CD4-positive, alpha-beta T cell treated with Interleukin-1 beta for 1 hour (primary cell): ENCODE measurements at regions not wholly inside any gene's neighbourhood (a gene's known extent, or its start where the extent isn't known, plus 50 kb on each side); places are given as distances from the start of the nearest gene placed in this dataset.
"Not testable (repeated sequence)": the region's sequence is repeated elsewhere in the genome, so short reads cannot be mapped to it uniquely, and the experiment has no call there.

Experiments
- DNase-seq, 2 donors: peaks; one replicate each; pipeline ENCODE4 v3.0.0-alpha.2; 2020 to 2022

GRCh38 chr2:175679231-175679630 is 322.8 kb downstream of the LNPK start:
- no peak for DNase-seq

- DNase-seq: no peak
Measured at GRCh38 chr2:175677880-175678279, 324.2 kb downstream of the LNPK start.

GRCh38 chr2:175676813-175677212 is 325.3 kb downstream of the LNPK start:
- DNase-seq: no peak

- DNase-seq: not testable (repeated sequence)
Measured at GRCh38 chr2:175668804-175669203, 333.3 kb downstream of the LNPK start.

- no peak for DNase-seq
Measured at GRCh38 chr2:175662335-175662734, 339.7 kb downstream of the LNPK start.

GRCh38 chr2:175648577-175649063 is 353.4 kb downstream of the LNPK start:
- DNase-seq: no peak

GRCh38 chr2:175647058-175647457 is 355.0 kb downstream of the LNPK start:
- DNase-seq: no peak

- no peak for DNase-seq
Measured at GRCh38 chr2:175640655-175641054, 361.4 kb downstream of the LNPK start.

GRCh38 chr2:175633227-175633626 is 368.8 kb downstream of the LNPK start:
- no peak for DNase-seq

GRCh38 chr2:175631245-175631623 is 370.8 kb downstream of the LNPK start:
- DNase-seq: no peak

- DNase-seq: no peak
Measured at GRCh38 chr2:175630280-175631244, 371.5 kb downstream of the LNPK start.

- no peak for DNase-seq
Measured at GRCh38 chr2:175628243-175628642, 373.8 kb downstream of the LNPK start.

GRCh38 chr2:175627405-175627804 is 374.7 kb downstream of the LNPK start:
- no peak for DNase-seq

- DNase-seq: no peak
Measured at GRCh38 chr2:175626796-175627195, 375.3 kb downstream of the LNPK start.

GRCh38 chr2:175624785-175625184 is 377.3 kb downstream of the LNPK start:
- DNase-seq: no peak

- DNase-seq: no peak
Measured at GRCh38 chr2:175624211-175624761, 377.8 kb downstream of the LNPK start.

GRCh38 chr2:175621821-175622220 is 380.2 kb downstream of the LNPK start:
- no peak for DNase-seq

GRCh38 chr2:175620106-175620505 is 382.0 kb downstream of the LNPK start:
- no peak for DNase-seq

- DNase-seq: no peak
Measured at GRCh38 chr2:175619179-175620045, 382.7 kb downstream of the LNPK start.

GRCh38 chr2:175612280-175612679 is 389.8 kb downstream of the LNPK start:
- DNase-seq: no peak

- DNase-seq: no peak
Measured at GRCh38 chr2:175606010-175606841, 395.8 kb downstream of the LNPK start.

GRCh38 chr2:175605640-175606009 is 396.4 kb downstream of the LNPK start:
- no peak for DNase-seq
